ENCODE measurements at regions not wholly inside any gene's neighbourhood (a gene's known extent, or its start where the extent isn't known, plus 50 kb on each side); places are given as distances from the start of the nearest gene placed in this dataset.

GRCh38 chr17:77908501-77908900 lies 50.0 kb upstream of the TNRC6C start:
- DNase-seq (ENCODE audit: extremely low read depth, low read depth), result no peak

Small RNA genes lying in the stretch of these regions (small RNA-seq; reads per million reads assigned to genes)
- gene MIR4316, result 0 reads per million in 2 experiments
- 0 reads per million in 2 experiments for gene RF00019

All from NCI-H460 (cell line).